ENCODE measurements at regions not wholly inside any gene's neighbourhood (a gene's known extent, or its start where the extent isn't known, plus 50 kb on each side); places are given as distances from the start of the nearest gene placed in this dataset.
"Not testable (repeated sequence)": the region's sequence is repeated elsewhere in the genome, so short reads cannot be mapped to it uniquely, and the experiment has no call there.

DNA sequence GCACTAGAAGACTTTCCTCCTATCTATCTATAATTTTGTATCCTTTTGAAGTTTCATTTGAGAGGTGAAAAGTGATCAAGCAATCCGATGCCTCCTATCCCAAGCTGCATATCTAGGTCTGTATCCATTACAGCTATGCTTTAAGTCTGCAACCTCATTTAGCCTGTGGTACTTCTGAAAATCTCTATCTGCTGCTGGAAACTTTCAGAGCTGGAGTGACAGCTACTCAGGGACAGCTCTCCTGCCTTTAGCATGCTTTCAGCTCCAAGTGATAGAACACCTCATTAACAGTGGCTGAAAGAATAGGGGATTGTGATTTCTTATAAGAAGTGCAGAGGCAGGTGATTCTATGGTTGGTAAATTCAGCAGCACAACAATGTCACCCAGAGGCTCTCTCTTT is 1153.5 kb downstream of the AACS start:
- no peak for DNase-seq

DNA sequence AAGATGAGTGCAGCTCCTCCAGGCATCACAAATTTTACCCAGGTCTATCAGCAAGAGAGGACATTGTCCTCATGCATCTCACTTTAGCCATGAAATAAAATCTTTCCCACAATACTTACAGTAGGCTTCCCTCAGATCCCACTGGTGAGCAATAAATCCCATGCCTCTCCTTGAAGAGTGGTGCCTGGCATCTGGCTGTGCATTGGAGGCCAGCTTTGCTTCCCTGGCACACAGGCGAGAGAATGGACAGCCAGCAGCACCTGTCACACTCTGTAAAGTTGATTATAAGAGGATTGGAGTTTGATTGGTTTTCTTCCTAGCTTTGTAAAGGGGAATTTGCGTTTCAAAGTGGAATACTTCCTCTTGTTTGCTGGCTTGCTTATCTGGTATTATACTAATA is 1153.9 kb downstream of the AACS start:
- no peak for DNase-seq

DNA sequence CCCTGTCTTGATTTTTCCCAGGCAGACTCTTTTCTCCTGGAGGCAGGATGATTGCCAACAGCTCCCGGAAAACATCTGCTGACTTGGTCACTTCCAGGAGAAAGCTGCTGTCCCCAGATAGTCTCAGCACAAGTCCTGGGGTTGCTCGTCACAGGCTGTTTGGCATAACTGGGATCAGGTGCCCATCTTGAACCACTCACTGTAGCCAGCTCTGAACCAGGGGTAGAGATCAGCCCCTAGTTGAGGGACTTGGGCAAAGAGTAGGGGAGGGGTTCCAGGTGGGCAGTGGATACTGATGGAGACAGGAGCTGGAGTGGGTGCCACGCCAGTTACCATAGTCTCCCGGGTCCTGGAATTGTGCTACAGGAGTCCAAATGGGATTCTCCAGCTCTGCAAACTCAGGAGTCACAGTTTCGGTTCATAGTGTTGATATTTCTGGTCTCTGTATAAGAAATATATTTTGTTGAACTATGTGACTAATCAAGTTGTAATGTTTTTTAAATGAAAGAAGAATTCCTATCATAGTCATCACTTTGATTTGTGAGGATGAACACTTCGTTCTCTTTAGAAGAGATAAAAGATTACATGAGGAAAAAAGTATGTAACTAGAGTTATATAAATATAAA is 1154.5 kb downstream of the AACS start:
- no peak for DNase-seq

- no peak for DNase-seq
Observed at GRCh38 chr12:126224032-126224431, 1158.8 kb downstream of the AACS start.

DNA sequence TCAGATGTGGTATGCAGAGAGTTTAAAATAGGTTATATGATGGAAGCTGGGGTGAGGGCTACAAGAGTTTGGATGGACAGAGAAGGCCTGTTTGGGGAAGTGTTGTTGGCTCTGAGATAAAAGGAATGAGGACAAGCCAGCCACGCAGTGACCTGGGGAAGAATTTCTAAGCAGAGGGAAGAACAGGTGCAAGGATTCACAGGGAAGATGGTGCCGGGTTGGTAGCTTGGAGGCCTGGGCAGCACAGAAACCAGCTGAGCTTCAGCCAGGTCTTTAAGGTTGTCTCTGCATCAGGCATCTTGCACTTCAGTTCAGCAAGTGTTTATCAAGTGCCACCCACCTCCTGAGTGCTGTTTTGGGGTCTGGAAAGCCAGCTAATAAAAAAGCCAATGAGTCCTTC is 1163.7 kb downstream of the AACS start:
- no peak for DNase-seq

- DNase-seq: no peak
Observed at GRCh38 chr12:126232711-126233110, 1167.5 kb downstream of the AACS start.

GRCh38 chr12:126233625-126234024 is 1168.4 kb downstream of the AACS start:
- no peak for DNase-seq

DNA sequence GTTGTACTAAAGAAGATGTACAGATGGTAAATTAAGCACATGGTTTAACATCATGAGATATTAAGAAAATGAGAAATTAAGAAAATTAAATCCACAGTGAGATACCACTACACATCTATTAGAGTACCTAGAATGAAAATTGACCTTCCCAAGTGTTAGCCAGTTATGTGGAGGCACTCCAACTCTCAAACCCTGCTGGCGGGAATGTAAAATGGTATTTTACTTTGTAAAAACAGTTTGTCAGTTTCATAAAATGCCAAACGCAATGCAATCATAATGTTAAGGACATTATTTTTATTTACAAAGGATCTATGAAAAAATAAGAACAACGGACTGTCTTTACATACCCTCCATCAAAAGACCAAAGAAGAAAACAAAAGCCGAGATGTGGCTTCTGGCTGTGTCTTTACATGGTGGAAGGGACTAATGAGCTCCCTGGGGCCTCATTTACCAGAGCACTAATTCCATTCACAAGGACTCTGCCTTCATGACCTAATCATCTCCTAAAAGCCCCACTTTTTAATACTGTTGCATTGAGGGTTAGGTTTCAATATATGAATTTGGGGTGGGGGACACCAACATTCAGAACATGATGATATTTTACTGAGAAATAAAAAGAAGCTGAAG is 1178.7 kb downstream of the AACS start:
- DNase-seq: no peak

GRCh38 chr12:126247936-126248335 is 1182.7 kb downstream of the AACS start:
- DNase-seq: no peak

GRCh38 chr12:126248871-126249403 is 1183.7 kb downstream of the AACS start:
- DNase-seq: no peak

DNA sequence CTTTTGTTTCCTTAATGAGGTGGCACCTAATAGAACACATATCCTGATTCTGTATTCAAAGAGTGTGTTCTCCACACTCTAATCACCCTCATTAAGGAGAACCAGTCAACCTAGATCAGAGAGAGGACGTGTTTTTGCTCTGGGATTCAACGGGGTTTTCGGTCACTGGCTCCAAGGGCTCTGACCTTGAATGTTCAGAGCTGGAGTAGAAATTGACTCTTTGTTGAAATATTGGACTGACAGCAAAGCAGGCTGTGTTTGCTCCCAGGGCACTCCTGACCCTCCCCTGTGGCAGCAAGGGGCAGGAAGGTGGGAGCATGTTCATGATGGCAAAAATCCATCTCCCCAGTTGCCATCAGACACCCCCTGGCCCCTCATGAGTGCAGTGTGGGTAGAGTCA is 1193.0 kb downstream of the AACS start:
- no peak for DNase-seq

DNA sequence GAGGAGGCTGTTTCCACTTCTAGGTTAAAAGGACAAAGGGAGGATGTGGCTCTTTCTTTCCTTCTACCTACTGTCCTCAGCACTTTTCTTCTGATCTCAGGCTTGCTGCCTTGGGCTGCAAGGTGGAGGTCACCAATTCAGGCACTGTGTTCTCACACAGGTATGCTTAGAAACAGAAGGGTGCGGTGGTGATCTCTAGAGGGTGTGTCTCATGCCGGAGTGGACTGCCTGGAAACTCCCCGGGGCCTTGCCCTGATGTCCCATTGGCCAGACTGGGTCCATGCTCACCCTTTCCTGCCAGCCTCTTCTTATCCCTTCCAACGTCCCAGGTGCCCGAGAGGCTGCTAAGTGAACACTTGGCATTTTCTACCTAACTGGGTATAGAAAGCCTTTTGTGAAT is 1197.6 kb downstream of the AACS start:
- no peak for DNase-seq

GRCh38 chr12:126268222-126268621 is 1203.0 kb downstream of the AACS start:
- DNase-seq: no peak

DNA sequence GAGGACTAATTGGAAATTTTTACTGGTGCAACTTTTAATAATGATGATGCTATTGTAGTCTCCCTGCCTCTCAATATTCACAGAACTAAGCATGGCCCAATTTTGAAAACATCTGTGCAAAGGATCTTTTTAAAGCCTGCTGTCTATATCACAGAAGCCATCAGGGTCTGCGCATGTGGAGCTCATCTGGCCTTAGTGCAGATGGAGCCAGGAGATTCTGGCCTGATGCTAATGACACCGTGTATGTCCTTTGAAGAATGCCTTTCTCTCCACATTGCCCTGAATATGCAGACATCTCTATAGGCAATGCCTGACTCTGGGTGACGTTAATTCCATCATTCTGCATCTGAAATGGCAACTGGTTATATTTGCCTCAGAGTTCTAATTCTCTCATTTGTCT is 1205.9 kb downstream of the AACS start:
- no peak for DNase-seq

- no peak for DNase-seq
Observed at GRCh38 chr12:126282691-126283090, 1217.5 kb downstream of the AACS start.

DNA sequence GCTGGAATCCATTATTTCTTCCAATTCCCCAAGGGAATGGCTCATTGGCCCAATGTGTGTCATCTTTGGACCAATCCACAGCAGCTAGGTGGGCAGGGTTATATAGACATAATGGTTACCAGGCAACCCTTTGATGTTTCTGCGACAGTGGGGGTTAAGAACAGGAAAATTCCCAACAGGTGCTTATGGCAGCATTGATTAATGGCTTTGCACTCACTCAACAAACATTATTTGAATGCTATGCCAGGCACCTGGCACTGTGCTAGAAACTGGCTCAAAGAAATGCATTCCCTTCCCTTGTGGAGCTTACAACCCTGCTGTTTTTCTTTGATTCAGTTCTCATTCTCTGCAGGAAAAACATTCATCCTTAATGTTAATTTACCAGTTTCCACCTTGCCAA is 1221.0 kb downstream of the AACS start:
- no peak for DNase-seq

DNA sequence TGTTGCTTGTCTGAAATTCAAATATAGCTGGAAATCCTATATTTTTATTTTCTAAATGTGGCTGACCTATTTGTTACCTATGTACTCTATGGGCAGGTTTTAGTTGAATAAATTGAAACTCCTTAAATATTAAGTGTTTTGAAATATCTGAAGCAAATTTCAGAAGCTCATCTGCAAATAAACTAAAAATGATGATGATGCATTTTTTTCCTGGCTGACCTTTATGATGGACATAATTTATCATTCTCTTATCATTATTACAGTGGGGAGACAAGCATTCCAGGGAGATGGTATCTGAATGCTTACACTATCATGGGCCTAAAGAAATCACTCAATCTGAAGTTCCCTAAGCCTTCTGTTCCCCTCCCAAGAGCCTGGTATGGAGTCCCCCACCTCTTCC is 1225.2 kb downstream of the AACS start:
- DNase-seq: no peak

DNA sequence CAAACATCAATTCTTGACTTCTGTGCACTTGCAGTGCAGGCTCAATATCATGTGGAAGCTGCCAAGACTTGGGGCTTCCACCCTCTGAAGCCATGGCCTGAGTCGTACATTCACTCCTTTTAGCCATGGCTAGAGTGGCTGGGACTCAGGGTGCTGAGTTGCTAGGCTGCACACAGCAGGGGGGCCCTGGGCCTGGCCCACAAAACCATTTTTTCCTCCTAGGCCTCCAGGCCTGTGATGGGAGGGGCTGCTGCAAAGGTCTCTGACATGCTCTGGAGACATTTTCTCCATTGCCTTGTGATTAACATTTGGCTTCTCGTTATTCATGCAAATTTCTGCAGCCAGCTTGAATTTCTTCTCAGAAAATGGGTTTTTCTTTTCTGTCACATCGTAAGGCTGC is 1226.8 kb downstream of the AACS start:
- not testable (repeated sequence) for DNase-seq

DNA sequence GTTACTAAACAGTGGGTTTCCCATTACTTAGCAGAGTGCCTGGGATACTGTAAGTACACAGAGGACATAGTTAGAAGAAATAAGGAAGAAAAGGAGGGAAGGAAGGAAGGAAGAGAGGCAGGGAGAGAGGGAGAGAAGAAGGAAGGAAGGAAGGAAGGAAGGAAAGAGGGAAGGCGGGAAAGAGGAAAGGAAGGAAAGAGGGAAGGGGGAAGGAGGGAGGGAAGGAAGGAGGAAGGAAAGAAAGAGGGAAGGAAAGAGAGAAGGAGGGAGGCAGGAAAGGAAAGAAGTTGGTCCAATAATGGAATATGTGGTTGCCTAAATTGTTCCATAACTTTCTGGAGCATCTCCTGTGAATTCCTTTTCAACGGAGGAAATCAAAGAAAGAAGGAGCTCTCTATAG is 1230.4 kb downstream of the AACS start:
- DNase-seq: no peak

GRCh38 chr12:126309278-126309677 is 1244.0 kb downstream of the AACS start:
- no peak for DNase-seq

DNA sequence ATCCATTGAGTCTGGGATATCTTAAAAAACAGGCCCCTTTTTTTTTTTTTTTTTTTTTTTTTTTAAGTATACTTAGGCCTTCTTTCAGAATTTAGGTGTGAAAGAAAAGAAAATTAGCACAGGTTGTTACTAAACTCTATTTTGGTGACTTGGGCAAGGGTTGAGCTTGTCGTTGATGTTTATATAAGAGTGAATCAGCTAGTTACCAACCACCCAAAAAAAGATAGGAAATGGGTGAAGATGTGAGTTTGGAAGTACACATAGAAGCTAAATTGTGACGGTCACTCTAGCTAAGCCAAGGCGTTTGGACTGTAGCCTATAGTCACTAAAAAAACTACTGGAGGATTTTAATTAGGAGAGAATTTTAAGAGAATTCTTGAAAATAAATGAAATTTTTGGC is 1247.2 kb downstream of the AACS start:
- no peak for DNase-seq

- no peak for DNase-seq
Observed at GRCh38 chr12:126316411-126316810, 1251.2 kb downstream of the AACS start.

GRCh38 chr12:126337556-126338441 is 1272.6 kb downstream of the AACS start:
- peak; percentile 16 for DNase-seq

DNA sequence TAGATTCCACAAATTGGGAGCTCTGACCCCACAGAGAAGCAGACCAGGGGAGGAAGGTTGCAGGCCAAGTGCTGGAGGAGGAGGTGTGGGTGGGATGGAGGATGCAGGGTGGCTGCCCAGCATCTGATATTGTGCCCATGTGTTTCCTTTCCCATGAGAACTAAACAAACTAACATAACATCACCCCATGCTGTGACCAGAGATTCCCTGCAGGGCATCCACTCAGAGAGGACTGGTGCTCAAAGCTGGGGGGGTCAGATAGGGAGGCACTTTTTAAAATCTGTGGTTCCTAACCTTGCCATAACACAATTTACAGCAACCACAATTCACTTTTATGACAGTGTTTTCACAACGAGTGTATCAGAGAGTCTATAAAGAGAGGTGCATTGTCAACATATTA is 1277.6 kb downstream of the AACS start:
- no peak for DNase-seq

All from GOT3 (cell line).